Liver (tissue), 3 donors: ENCODE measurements at regions not wholly inside any gene's neighbourhood (a gene's known extent, or its start where the extent isn't known, plus 50 kb on each side); places are given as distances from the start of the nearest gene placed in this dataset.

Source experiments
- CTCF ChIP-seq: fragments of 150-350 bp; IDR thresholded peaks from 2 replicates; pipeline ENCODE4 v1.5.1; 2017; ENCODE audit warnings: improper control_type of control experiment, low read depth, low read length; ENCODE audit not compliant: missing input control
- GABPA ChIP-seq, 2 donors: IDR thresholded peaks in 1 of 2; conservative IDR thresholded peaks in 1 of 2; 2 replicates each; pipeline ENCODE4 v1.6.1; 2016; ENCODE audit warnings: antibody characterized with exemption in 2 of 2, mild to moderate bottlenecking in 1 of 2, moderate library complexity in 1 of 2
- REST ChIP-seq: IDR thresholded peaks from 2 replicates; pipeline ENCODE4 v1.6.1; 2016; ENCODE audit warnings: antibody characterized with exemption, mild to moderate bottlenecking
- TAF1 ChIP-seq: conservative IDR thresholded peaks from 2 replicates; pipeline ENCODE4 v1.6.1; 2016; ENCODE audit warnings: antibody characterized with exemption, mild to moderate bottlenecking
- donor health status: healthy.
- donor health status: healthy.

- TF ChIP-seq TAF1 = no peak
- no peak for TF ChIP-seq CTCF
- no peak for TF ChIP-seq GABPA (IDR thresholded peaks at IDR 0.05 in 1 of 2, conservative IDR thresholded peaks at IDR 0.05 in 1 of 2)
- TF ChIP-seq REST = no peak
Measured at GRCh38 chr2:156727867-156728266, 291.7 kb downstream of the GPD2 start.
